Breast epithelium (tissue), 4 donors: ENCODE measurements at regions not wholly inside any gene's neighbourhood (a gene's known extent, or its start where the extent isn't known, plus 50 kb on each side); places are given as distances from the start of the nearest gene placed in this dataset.

Experiments used
- DNase-seq, 2 donors: peaks; one replicate each; pipeline ENCODE4 v3.0.0-alpha.2; 2019; ENCODE audit warnings: low spot score in 2 of 2
- H3K27ac ChIP-seq, 2 donors: fragments of 200-600 bp; sonication (generic) in 1 of 2; one replicate each; pipeline ENCODE4 v1.5.1; 2016 to 2019; ENCODE audit warnings: mild to moderate bottlenecking in 1 of 2
- H3K27me3 ChIP-seq, 2 donors: fragments of 200-600 bp; sonication (generic) in 1 of 2; one replicate each; pipeline versions ENCODE4 v1.5.1 to v1.6.0; 2017 to 2019; ENCODE audit warnings: control low read depth in 1 of 2, mild to moderate bottlenecking in 1 of 2
- H3K36me3 ChIP-seq: fragments of 200-600 bp; one replicate; pipeline ENCODE4 v1.5.1; 2019
- H3K4me1 ChIP-seq, 2 donors: fragments of 200-600 bp; sonication (generic); one replicate each; pipeline ENCODE4 v1.5.1; 2016 to 2019; ENCODE audit warnings: control low read depth in 1 of 2
- H3K4me3 ChIP-seq, 3 donors: fragments of 200-600 bp; sonication (generic); 1 replicate in 2 of 3; 2 replicates in 1 of 3; pipeline ENCODE4 v1.5.1; 2016 to 2019; ENCODE audit warnings: mild to moderate bottlenecking in 3 of 3, moderate library complexity in 2 of 3
- H3K9me3 ChIP-seq, 2 donors: fragments of 200-600 bp; sonication (generic) in 1 of 2; one replicate each; pipeline ENCODE4 v1.5.1; 2016 to 2019; ENCODE audit warnings: control low read depth in 1 of 2
- POLR2A ChIP-seq: fragments of 450-650 bp; IDR thresholded peaks from one replicate; pipeline ENCODE4 v1.6.1; 2016; ENCODE audit warnings: antibody characterized with exemption, mild to moderate bottlenecking, moderate library complexity
- POLR2AphosphoS5 ChIP-seq, 3 donors: sonication (generic); formaldehyde crosslinking; IDR thresholded peaks; one replicate each; pipeline ENCODE4 v1.6.1; 2017; ENCODE audit warnings: antibody characterized with exemption in 3 of 3
- intact Hi-C: fragments of 100-400 bp; cut with DNase I; formaldehyde crosslinking; loops from one replicate; pipeline ENCODE4 v1.15.1; 2023; ENCODE audit warnings: low total_unique reads
- TF ChIP-seq, protein P1 (sequence below), 3 donors: fragments of 450-650 bp; IDR thresholded peaks; one replicate each; pipeline ENCODE4 v1.5.1; 2016 to 2017; ENCODE audit warnings: antibody characterized with exemption in 3 of 3, mild to moderate bottlenecking in 3 of 3, moderate library complexity in 3 of 3

- Histone ChIP-seq H3K27ac (no peak overlapping the region), H3K4me1 (no peaks in the 10 kb centered on the region), H3K36me3 (no peaks in the 10 kb centered on the region), H3K9me3 (no peaks in the 10 kb centered on the region), H3K4me3 (no peak overlapping the region), H3K27me3 (no peaks in the 10 kb centered on the region)
- TF ChIP-seq, protein P1, sequence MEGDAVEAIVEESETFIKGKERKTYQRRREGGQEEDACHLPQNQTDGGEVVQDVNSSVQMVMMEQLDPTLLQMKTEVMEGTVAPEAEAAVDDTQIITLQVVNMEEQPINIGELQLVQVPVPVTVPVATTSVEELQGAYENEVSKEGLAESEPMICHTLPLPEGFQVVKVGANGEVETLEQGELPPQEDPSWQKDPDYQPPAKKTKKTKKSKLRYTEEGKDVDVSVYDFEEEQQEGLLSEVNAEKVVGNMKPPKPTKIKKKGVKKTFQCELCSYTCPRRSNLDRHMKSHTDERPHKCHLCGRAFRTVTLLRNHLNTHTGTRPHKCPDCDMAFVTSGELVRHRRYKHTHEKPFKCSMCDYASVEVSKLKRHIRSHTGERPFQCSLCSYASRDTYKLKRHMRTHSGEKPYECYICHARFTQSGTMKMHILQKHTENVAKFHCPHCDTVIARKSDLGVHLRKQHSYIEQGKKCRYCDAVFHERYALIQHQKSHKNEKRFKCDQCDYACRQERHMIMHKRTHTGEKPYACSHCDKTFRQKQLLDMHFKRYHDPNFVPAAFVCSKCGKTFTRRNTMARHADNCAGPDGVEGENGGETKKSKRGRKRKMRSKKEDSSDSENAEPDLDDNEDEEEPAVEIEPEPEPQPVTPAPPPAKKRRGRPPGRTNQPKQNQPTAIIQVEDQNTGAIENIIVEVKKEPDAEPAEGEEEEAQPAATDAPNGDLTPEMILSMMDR (IDR thresholded peaks at IDR 0.05) = no peak
- TF ChIP-seq POLR2A = no peak
- no peak for TF ChIP-seq POLR2AphosphoS5 (IDR thresholded peaks at IDR 0.05)
- no peak for DNase-seq
- intact Hi-C loops = no loop called here
These were observed 545.3 kb downstream of the PTPRC start for GRCh38 chr1:199184180-199184579.

DNA sequence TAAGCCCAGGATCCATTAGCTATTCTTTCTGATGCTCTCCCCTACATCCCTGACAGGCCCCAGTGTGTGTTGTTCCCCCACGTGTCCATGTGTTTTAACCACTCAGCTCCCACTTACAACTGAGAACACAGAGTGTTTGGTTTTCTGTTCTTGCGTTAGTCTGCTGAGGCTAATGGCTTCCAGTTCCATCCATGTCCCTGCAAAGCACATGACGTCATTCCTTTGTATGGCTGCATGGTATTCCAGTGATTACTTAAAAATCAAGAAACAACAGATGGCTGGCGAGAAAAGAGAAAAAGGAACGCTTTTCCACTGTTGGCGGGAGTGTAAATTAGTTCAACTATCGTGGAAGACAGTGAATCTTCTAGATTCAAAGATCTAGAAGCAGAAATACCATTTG, 556.0 kb downstream of the PTPRC start:
- intact Hi-C loops = no loop called here

GRCh38 chr1:199197695-199198094, 558.9 kb downstream of the PTPRC start:
- no peak for DNase-seq
- Histone ChIP-seq H3K27me3 (no peaks in the 10 kb centered on the region), H3K9me3 (no peaks in the 10 kb centered on the region), H3K27ac (no peak overlapping the region), H3K36me3 (no peaks in the 10 kb centered on the region), H3K4me3 (no peak overlapping the region), H3K4me1 (no peaks in the 10 kb centered on the region)
- intact Hi-C loops = no loop called here
- TF ChIP-seq, protein P1 (IDR thresholded peaks at IDR 0.05) = no peak
- TF ChIP-seq POLR2AphosphoS5 (IDR thresholded peaks at IDR 0.05) = no peak

More for the DNA sequence above, 556.0 kb downstream of the PTPRC start:
- Histone ChIP-seq H3K27ac (no peak overlapping the region), H3K36me3 (no peaks in the 10 kb centered on the region), H3K4me3 (no peak overlapping the region), H3K4me1 (no peaks in the 10 kb centered on the region), H3K9me3 (no peaks in the 10 kb centered on the region), H3K27me3 (no peaks in the 10 kb centered on the region)
- no peak for DNase-seq
- TF ChIP-seq POLR2A = no peak
- no peak for TF ChIP-seq POLR2AphosphoS5 (IDR thresholded peaks at IDR 0.05)
- TF ChIP-seq, protein P1 (IDR thresholded peaks at IDR 0.05) = no peak

- DNase-seq = no peak
- no peaks in the 10 kb centered on the region for H3K4me1 ChIP-seq
- intact Hi-C loops = no loop called here
These were observed 563.5 kb downstream of the PTPRC start for GRCh38 chr1:199202331-199202730.

GRCh38 chr1:199204231-199204630, 565.4 kb downstream of the PTPRC start:
- intact Hi-C loops = no loop called here
- TF ChIP-seq POLR2AphosphoS5 (IDR thresholded peaks at IDR 0.05) (no peak), POLR2A (no peak)
- TF ChIP-seq, protein P1 (IDR thresholded peaks at IDR 0.05) = no peak
- no peak overlapping the region for H3K4me3 ChIP-seq
- H3K27ac ChIP-seq = no peak overlapping the region
- no peaks in the 10 kb centered on the region for H3K27me3 ChIP-seq
- H3K4me1 ChIP-seq = no peaks in the 10 kb centered on the region
- H3K36me3 ChIP-seq = no peaks in the 10 kb centered on the region
- DNase-seq = no peak
- no peaks in the 10 kb centered on the region for H3K9me3 ChIP-seq

More at GRCh38 chr1:199202331-199202730, 563.5 kb downstream of the PTPRC start:
- no peak overlapping the region for H3K27ac ChIP-seq
- H3K9me3 ChIP-seq = no peaks in the 10 kb centered on the region
- no peaks in the 10 kb centered on the region for H3K27me3 ChIP-seq
- H3K4me3 ChIP-seq = no peak overlapping the region
- TF ChIP-seq POLR2A = no peak
- TF ChIP-seq, protein P1 (IDR thresholded peaks at IDR 0.05) = no peak
- no peak for TF ChIP-seq POLR2AphosphoS5 (IDR thresholded peaks at IDR 0.05)
- no peaks in the 10 kb centered on the region for H3K36me3 ChIP-seq
